IgD-negative memory B cell (primary cell): ENCODE measurements at regions not wholly inside any gene's neighbourhood (a gene's known extent, or its start where the extent isn't known, plus 50 kb on each side); places are given as distances from the start of the nearest gene placed in this dataset.
"Not testable (repeated sequence)": the region's sequence is repeated elsewhere in the genome, so short reads cannot be mapped to it uniquely, and the experiment has no call there.

ENCODE experiments used
- H3K27ac Mint-ChIP-seq, 3 donors: one replicate each; pipeline ENCODE4 v1.8.0; 2020 to 2022; ENCODE audit warnings: mild to moderate bottlenecking in 3 of 3, mixed read lengths in 3 of 3, moderate library complexity in 1 of 3
- H3K27me3 Mint-ChIP-seq: one replicate; pipeline ENCODE4 v1.8.0; 2021; ENCODE audit warnings: mixed read lengths
- H3K36me3 Mint-ChIP-seq: one replicate; pipeline ENCODE4 v1.8.0; 2020; ENCODE audit warnings: mild to moderate bottlenecking, mixed read lengths
- H3K4me1 Mint-ChIP-seq, 3 donors: one replicate each; pipeline ENCODE4 v1.8.0; 2020 to 2022; ENCODE audit warnings: mixed read lengths in 3 of 3, mild to moderate bottlenecking in 1 of 3
- H3K4me3 Mint-ChIP-seq, 4 donors: one replicate each; pipeline ENCODE4 v1.8.0; 2020 to 2022; ENCODE audit warnings: mild to moderate bottlenecking in 4 of 4, mixed read lengths in 4 of 4, moderate library complexity in 3 of 4
- H3K9me3 Mint-ChIP-seq, 3 donors: one replicate each; pipeline ENCODE4 v1.8.0; 2020 to 2021; ENCODE audit warnings: mixed read lengths in 3 of 3, mild to moderate bottlenecking in 1 of 3

DNA sequence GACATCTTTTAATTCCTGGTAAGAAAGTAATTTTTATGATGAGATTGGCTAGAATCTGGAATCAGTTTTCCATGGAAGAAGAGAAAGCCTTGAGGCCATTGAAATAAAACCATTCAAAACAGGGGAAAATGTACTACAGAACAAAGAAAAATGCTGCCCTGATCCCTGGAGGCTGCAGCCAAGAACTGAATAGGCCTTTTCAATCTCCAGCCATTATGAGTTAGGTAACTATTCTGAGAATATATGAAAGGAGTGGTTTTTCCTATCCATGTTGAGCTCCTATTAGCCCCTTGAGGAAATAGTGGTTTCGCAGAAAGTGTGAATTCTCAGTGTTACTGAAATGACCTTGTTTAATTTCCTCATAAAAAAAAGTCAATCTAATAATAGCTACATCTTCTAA is 408.5 kb upstream of the GRAMD2B start:
- no peaks in the 10 kb centered on the region for H3K9me3 Mint-ChIP-seq
- no peak overlapping the region for H3K4me3 Mint-ChIP-seq
- H3K27me3 Mint-ChIP-seq = no peaks in the 10 kb centered on the region
- no peak overlapping the region for H3K27ac Mint-ChIP-seq
- H3K36me3 Mint-ChIP-seq = no peaks in the 10 kb centered on the region
- peaks cover 0 to 2% (median 0%) of the 10 kb centered on the region in 3 donors for H3K4me1 Mint-ChIP-seq

DNA sequence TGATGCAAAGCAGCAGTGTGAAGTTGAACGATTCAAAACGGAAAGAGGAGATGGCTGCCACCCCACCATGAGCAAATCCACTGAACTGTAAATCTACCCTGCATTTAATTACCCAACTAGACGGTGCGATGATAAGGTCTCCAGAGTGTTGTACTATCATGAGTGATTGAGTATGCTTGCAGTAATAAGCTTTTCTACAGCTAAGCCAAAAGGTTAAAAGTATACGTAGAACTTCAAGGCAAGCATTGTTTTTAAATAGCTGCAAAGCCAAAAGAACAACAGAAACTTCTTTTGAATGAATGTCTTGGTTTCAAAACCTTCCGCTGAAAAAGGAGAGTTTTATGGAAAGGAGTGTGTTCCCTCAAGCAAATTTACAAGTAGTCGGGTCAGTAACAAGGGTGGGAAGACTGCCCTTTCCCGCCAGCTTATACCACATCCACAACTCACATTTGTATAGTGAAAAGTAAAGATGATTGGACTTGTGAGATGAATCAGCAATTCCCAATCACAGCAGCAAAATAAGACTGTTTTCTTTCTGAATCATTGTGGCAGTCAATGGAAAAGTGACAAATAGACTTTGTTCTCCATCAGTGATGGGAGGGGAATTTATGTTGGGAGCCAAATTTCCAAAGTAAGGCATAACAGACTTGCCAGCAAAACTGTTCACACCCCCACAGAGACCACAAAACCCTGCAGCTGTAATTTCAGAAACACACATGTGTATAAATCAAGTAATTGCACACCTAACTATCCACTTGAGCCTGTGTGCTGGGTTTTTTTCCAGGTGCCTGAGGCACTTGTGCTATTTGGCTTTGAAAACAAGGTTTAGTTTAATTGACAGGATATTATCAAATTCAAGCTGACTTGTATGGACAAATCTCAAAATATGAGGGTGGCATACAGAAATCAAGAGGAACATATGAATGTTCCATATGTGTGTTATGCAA is 407.7 kb upstream of the GRAMD2B start:
- H3K27me3 Mint-ChIP-seq = no peaks in the 10 kb centered on the region
- no peaks in the 10 kb centered on the region for H3K36me3 Mint-ChIP-seq
- no peak overlapping the region for H3K4me3 Mint-ChIP-seq

DNA sequence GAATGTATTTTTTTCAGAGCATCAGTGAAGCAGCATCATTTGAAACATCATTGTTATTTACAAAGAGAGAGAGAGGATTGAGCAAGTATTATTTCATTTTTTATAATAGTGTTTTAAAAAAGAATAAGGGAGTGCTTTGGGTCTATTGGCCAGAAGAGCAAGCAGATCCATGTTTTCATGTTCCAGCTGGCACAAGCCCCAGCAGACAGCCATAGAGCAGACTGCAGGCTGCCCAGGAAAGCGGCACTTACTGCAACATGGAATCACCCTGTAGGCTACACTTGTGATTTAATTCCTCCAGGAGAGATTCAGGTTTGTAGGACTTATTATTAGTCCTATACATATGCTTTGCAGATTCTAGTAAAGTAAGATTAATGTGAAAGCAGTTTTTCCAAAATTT is 407.0 kb upstream of the GRAMD2B start:
- peaks cover 0 to 2% (median 0%) of the 10 kb centered on the region in 3 donors for H3K4me1 Mint-ChIP-seq
- no peak overlapping the region for H3K4me3 Mint-ChIP-seq
- H3K9me3 Mint-ChIP-seq = no peaks in the 10 kb centered on the region
- no peaks in the 10 kb centered on the region for H3K36me3 Mint-ChIP-seq
- H3K27me3 Mint-ChIP-seq = no peaks in the 10 kb centered on the region
- H3K27ac Mint-ChIP-seq = no peak overlapping the region

More for the DNA sequence above, 407.7 kb upstream of the GRAMD2B start:
- H3K9me3 Mint-ChIP-seq = no peaks in the 10 kb centered on the region
- H3K27ac Mint-ChIP-seq = no peak overlapping the region
- H3K4me1 Mint-ChIP-seq = peaks cover 0 to 2% (median 0%) of the 10 kb centered on the region in 3 donors

DNA sequence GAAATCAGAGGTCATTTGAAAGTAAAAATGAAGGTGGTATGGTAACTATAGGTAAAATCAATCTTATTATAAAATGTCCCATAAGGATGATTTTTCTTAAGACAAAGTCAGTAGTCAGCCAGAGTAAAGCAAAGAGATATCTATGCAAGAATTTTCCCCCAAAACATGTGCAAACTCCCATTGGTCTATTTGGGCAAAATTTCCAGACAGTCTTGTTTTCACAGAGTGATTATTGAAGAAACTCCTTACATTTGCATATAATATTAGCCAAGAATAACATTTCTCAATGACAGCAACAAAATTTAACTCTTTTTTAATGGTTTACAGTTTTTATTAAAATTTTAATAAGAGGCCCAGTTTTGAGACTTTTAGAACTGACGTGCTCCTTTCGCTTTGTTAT is 406.1 kb upstream of the GRAMD2B start:
- Mint-ChIP-seq H3K27me3 (no peaks in the 10 kb centered on the region), H3K36me3 (no peaks in the 10 kb centered on the region), H3K27ac (no peak overlapping the region)

DNA sequence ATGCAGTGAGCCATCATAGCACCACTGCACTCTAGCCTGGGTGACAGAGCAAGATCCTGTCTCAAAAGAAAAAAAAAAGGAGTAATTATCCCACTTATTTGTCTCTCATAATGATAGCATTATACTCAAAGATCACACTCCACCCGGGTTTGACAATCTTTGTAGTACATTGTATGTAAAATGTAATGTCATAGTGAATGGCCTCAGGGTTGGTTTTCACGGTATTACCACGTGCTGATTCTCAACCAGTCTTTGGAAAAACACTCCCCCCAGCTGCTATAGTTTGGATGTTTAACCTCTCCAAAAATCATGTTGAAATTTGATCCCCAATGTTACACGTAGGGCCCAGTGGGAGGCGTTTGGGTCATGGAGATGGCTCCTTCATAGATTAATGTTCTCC is 402.4 kb upstream of the GRAMD2B start:
- Mint-ChIP-seq H3K4me3 (no peak overlapping the region), H3K27ac (no peak overlapping the region), H3K27me3 (peaks cover 1% of the 10 kb centered on the region), H3K4me1 (no peaks in the 10 kb centered on the region), H3K9me3 (peaks cover 0 to 2% (median 1%) of the 10 kb centered on the region in 3 donors), H3K36me3 (no peaks in the 10 kb centered on the region)

More for the DNA sequence above, 406.1 kb upstream of the GRAMD2B start:
- Mint-ChIP-seq H3K4me1 (peaks cover 0 to 2% (median 0%) of the 10 kb centered on the region in 3 donors), H3K9me3 (peaks cover 0 to 1% (median 0%) of the 10 kb centered on the region in 3 donors), H3K4me3 (no peak overlapping the region)

DNA sequence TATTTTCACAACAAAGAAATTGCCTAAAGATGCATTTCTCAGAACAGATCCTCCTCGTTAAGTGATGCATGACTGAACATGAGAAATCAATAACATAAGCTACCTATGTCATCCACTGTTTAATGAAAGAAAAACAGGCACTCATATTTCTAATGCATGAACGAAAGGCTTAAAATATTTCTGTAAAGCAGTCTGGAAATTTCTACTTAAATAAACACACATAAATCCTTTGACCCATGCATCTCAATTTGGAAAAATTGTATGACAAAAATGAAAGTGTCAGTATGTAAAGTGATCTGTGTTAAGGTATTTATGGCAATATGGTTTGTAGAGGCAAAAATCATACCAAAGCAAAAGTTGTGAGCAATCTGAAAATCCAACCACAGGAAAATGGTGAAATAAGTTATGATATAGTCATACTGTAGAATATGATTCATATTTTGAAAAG is 399.2 kb upstream of the GRAMD2B start:
- Mint-ChIP-seq H3K36me3 (peaks cover 2% of the 10 kb centered on the region), H3K27me3 (peaks cover 1% of the 10 kb centered on the region), H3K9me3 (peaks cover 6 to 21% (median 9%) of the 10 kb centered on the region in 3 donors), H3K4me3 (no peak overlapping the region), H3K4me1 (no peaks in the 10 kb centered on the region), H3K27ac (no peak overlapping the region)

DNA sequence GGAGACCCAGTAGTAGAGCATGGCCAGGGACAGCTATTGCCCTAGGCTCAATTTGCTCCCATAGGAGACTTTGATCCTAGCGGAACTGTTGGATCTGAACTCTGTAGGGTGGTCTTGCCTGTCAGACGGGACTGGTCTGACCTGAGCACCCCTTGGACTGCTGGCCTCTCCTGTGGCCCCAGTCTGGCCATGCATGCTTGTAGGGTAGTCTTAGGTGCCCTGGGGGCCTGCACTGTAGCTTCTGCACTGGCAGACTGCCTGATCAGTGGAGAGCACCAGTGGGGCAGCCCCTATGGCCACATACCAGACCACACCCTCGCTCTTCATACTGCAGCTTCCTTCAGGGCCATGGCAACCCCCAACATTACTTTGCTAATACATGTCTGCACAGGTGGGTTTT is 396.1 kb upstream of the GRAMD2B start:
- peaks cover 9 to 32% (median 21%) of the 10 kb centered on the region in 3 donors for H3K9me3 Mint-ChIP-seq
- no peak overlapping the region for H3K4me3 Mint-ChIP-seq
- H3K36me3 Mint-ChIP-seq = peaks cover 2% of the 10 kb centered on the region
- no peaks in the 10 kb centered on the region for H3K4me1 Mint-ChIP-seq
- peaks cover 1% of the 10 kb centered on the region for H3K27me3 Mint-ChIP-seq
- no peak overlapping the region for H3K27ac Mint-ChIP-seq

DNA sequence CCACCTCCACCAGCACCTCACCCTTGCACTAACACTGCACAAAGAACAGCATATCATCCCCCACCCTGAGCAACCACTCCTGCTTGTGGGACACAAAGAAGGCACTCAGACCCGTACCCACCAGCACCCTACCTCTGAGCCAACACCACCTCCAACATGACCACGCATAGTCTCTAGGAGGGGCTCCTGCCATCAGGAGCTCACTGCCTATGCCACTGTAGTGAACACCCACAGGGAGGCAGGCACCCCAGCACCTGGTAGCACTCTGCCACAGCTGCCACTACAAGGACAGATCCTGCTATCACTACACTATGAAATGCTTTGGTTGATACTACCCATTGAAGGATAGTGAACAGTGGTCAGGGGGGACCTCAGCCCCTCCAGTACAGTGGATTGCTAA is 395.6 kb upstream of the GRAMD2B start:
- Mint-ChIP-seq H3K27me3 (peaks cover 1% of the 10 kb centered on the region), H3K4me3 (no peak overlapping the region), H3K36me3 (peaks cover 2% of the 10 kb centered on the region), H3K27ac (no peak overlapping the region), H3K4me1 (no peaks in the 10 kb centered on the region), H3K9me3 (peaks cover 9 to 30% (median 21%) of the 10 kb centered on the region in 3 donors)

DNA sequence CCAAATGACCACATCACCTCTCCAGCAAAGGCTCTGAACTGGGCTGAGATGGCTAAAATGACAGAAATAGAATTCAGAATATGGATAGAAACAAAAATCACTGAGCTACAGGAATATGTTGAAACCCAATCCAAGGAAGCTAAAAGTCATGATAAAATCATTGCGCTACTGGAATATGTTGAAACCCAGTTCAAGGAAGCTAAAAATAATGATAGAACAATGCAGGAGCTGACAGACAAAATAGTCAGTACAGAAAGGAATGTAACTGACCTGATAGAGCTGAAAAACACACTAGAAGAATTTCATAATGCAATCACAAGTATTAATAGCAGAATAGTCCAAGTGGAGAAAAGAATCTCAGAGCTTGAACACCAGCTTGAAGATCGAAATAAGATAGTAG is 394.9 kb upstream of the GRAMD2B start:
- Mint-ChIP-seq H3K4me3 (no peak overlapping the region), H3K27me3 (no peaks in the 10 kb centered on the region), H3K36me3 (peaks cover 2% of the 10 kb centered on the region), H3K27ac (no peak overlapping the region), H3K9me3 (peaks cover 9 to 30% (median 21%) of the 10 kb centered on the region in 3 donors), H3K4me1 (no peaks in the 10 kb centered on the region)

DNA sequence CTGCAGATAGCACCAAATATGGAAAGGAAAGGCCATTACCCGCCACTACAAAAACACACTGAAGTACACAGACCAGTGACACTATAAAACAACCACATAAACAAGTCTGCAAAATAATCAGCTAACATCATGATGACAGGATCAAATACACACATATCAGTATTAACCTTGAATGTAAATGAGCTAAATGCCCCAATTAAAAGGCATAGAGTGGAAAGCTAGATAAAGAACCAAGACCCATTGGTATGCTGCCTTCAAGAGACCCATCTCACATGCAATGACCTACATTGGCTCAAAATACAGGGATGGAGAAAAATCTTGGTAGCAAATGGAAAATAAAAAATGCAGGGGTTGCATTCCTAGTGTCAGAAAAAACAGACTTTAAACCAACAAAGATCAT is 393.9 kb upstream of the GRAMD2B start:
- not testable (repeated sequence) for H3K36me3 Mint-ChIP-seq, H3K4me1 Mint-ChIP-seq, H3K27me3 Mint-ChIP-seq, H3K27ac Mint-ChIP-seq, H3K4me3 Mint-ChIP-seq
- peaks cover 9 to 30% (median 21%) of the 10 kb centered on the region in 3 donors for H3K9me3 Mint-ChIP-seq

DNA sequence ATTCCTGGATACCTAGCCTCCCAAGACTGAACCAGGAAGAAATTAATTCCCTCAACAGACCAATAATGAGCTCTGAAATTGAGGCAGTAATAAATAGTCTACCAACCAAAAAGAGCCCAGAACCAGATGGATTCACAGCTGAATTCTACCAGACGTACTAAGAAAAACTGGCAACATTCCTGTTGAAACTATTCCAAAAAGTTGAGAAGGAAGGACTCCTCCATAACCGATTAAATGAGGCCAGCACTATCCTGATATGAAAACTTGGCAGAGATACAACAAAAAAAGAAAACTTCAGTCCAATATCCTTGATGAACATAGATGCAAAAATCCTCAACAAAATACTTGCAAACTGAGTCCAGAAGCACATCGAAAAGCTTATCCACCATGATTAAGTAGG is 392.5 kb upstream of the GRAMD2B start:
- Mint-ChIP-seq H3K9me3 (peaks cover 9 to 30% (median 21%) of the 10 kb centered on the region in 3 donors), H3K4me3 (no peak overlapping the region)

DNA sequence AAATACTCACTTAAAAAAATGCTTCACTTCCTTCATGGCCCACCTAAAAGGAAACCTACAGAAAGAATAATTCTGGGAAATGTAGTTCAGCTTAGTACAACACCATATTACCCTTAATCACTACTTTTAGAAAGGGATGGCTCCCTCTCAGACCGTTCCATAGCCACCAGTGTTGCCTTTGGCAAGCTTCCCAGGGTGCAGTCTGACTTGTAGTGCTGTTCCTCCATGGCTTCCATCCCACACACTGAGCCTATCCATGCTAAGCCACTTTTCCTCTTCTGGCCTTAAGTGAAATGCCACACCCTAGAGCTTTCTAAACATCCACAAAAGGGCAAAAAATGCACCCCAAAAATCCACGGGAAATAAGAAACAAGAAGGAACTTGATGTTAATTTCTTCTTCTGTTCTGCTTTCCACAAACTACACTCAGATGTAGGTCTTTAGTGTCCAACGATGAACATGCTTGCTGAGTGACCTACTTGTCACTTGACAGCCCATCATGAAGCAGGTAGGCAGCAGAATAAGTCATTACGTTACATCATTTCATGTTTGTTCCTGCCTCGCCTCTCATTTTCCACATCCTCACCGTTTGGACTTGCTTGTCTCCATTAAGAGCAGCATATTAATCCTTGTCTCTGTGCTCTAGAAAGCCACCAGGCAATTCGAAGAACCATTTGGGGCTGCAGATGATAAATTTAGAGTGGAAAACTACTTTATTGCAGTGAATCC is 391.1 kb upstream of the GRAMD2B start:
- H3K27me3 Mint-ChIP-seq = no peaks in the 10 kb centered on the region
- no peak overlapping the region for H3K4me3 Mint-ChIP-seq
- H3K27ac Mint-ChIP-seq = no peak overlapping the region
- H3K9me3 Mint-ChIP-seq = peaks cover 9 to 25% (median 21%) of the 10 kb centered on the region in 3 donors
- peaks cover 2% of the 10 kb centered on the region for H3K36me3 Mint-ChIP-seq
- H3K4me1 Mint-ChIP-seq = no peaks in the 10 kb centered on the region

More for the DNA sequence above, 392.5 kb upstream of the GRAMD2B start:
- Mint-ChIP-seq H3K4me1 (no peaks in the 10 kb centered on the region), H3K27me3 (no peaks in the 10 kb centered on the region), H3K27ac (no peak overlapping the region), H3K36me3 (peaks cover 2% of the 10 kb centered on the region)

DNA sequence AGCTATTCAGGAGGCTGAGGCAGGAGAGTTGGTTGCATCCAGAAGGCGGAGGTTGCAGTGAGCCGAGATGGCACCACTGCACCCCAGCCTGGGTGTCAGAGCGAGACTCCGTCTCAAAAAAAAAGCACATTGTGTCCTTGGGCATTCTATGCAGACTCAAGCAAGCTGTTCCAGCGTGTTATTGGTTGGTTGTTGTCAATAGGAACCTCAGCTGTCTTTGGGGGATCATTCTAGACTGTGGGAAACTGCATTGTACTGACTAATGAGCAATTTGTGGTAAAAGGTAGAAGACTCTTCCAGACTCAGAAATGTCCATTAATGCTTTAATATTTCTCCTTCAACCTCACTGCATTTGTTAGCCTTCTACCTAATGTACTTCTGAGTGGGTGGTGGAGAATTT is 379.5 kb upstream of the GRAMD2B start:
- no peaks in the 10 kb centered on the region for H3K36me3 Mint-ChIP-seq
- H3K27me3 Mint-ChIP-seq = no peaks in the 10 kb centered on the region
- no peak overlapping the region for H3K4me3 Mint-ChIP-seq
- H3K27ac Mint-ChIP-seq = no peak overlapping the region
- H3K9me3 Mint-ChIP-seq = peaks cover 0 to 4% (median 1%) of the 10 kb centered on the region in 3 donors
- H3K4me1 Mint-ChIP-seq = no peaks in the 10 kb centered on the region

DNA sequence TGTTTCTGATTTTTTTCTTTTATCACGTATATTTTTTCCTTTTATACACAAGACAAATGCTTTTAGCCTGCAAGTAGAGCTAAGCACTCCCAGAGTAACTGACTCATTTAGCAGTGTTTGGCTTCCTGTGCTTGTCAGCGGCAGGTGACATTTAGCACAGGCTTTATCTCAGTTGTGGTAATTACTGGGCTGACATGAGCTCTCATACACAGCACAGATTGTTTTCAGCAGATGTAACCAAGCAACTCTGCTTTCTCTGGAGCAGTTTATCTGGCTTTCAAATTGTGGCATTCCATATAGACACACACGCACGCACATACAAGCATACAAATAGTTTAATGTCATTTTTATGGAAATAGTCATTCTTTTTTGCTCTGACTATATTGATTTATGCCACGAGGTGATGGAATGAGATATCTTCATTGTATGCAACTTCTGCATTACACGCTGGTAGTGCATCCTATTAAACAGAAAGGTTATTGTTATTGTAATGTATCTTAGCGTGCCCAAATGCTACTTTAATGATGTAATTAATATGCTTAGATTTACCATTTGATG is 379.0 kb upstream of the GRAMD2B start:
- no peak overlapping the region for H3K27ac Mint-ChIP-seq
- H3K4me1 Mint-ChIP-seq = peaks cover 0 to under 1% (median 0%) of the 10 kb centered on the region in 3 donors
- peaks cover 0 to 4% (median 1%) of the 10 kb centered on the region in 3 donors for H3K9me3 Mint-ChIP-seq
- no peak overlapping the region for H3K4me3 Mint-ChIP-seq
- no peaks in the 10 kb centered on the region for H3K36me3 Mint-ChIP-seq
- H3K27me3 Mint-ChIP-seq = no peaks in the 10 kb centered on the region
